Stimulated activated CD4-positive, alpha-beta T cell treated with anti-CD3 and anti-CD28 coated beads, Interleukin-4, amount 100 ng/mL, for 1 hour (primary cell): ENCODE measurements at regions not wholly inside any gene's neighbourhood (a gene's known extent, or its start where the extent isn't known, plus 50 kb on each side); places are given as distances from the start of the nearest gene placed in this dataset.

Experiments
- DNase-seq: peaks from one replicate; pipeline ENCODE4 v3.0.0-alpha.2; 2020

GRCh38 chr18:11307716-11308115 is 158.3 kb upstream of the PIEZO2 start:
- DNase-seq, result no peak

GRCh38 chr18:11305507-11305906 is 156.1 kb upstream of the PIEZO2 start:
- DNase-seq, result no peak

GRCh38 chr18:11304928-11305327 is 155.6 kb upstream of the PIEZO2 start:
- DNase-seq, result no peak

- DNase-seq, result no peak
Observed at GRCh38 chr18:11296946-11297345, 147.6 kb upstream of the PIEZO2 start.

- no peak for DNase-seq
Observed at GRCh38 chr18:11293794-11294193, 144.4 kb upstream of the PIEZO2 start.

- no peak for DNase-seq
Observed at GRCh38 chr18:11290786-11291185, 141.4 kb upstream of the PIEZO2 start.

- DNase-seq, result no peak
Observed at GRCh38 chr18:11289248-11289647, 139.9 kb upstream of the PIEZO2 start.

- no peak for DNase-seq
Observed at GRCh38 chr18:11288401-11288800, 139.0 kb upstream of the PIEZO2 start.

GRCh38 chr18:11286431-11286830 is 137.1 kb upstream of the PIEZO2 start:
- DNase-seq, result no peak

GRCh38 chr18:11284811-11285210 is 135.4 kb upstream of the PIEZO2 start:
- no peak for DNase-seq

- no peak for DNase-seq
Observed at GRCh38 chr18:11284349-11284748, 135.0 kb upstream of the PIEZO2 start.

GRCh38 chr18:11283479-11284161 is 134.3 kb upstream of the PIEZO2 start:
- DNase-seq, result no peak

- DNase-seq, result no peak
Observed at GRCh38 chr18:11279461-11279860, 130.1 kb upstream of the PIEZO2 start.

GRCh38 chr18:11276678-11277077 is 127.3 kb upstream of the PIEZO2 start:
- DNase-seq, result no peak

GRCh38 chr18:11274144-11274794 is 124.9 kb upstream of the PIEZO2 start:
- no peak for DNase-seq

GRCh38 chr18:11272516-11272915 is 123.1 kb upstream of the PIEZO2 start:
- no peak for DNase-seq

GRCh38 chr18:11271954-11272353 is 122.6 kb upstream of the PIEZO2 start:
- DNase-seq, result no peak

- DNase-seq, result no peak
Observed at GRCh38 chr18:11269257-11269656, 119.9 kb upstream of the PIEZO2 start.

- DNase-seq, result no peak
Observed at GRCh38 chr18:11268741-11269233, 119.4 kb upstream of the PIEZO2 start.

- no peak for DNase-seq
Observed at GRCh38 chr18:11268153-11268552, 118.8 kb upstream of the PIEZO2 start.

GRCh38 chr18:11266781-11267480 is 117.6 kb upstream of the PIEZO2 start:
- DNase-seq, result no peak

- no peak for DNase-seq
Observed at GRCh38 chr18:11261486-11261885, 112.1 kb upstream of the PIEZO2 start.

- DNase-seq, result no peak
Observed at GRCh38 chr18:11260961-11261461, 111.6 kb upstream of the PIEZO2 start.
